HEK293 (cell line): ENCODE measurements at regions not wholly inside any gene's neighbourhood (a gene's known extent, or its start where the extent isn't known, plus 50 kb on each side); places are given as distances from the start of the nearest gene placed in this dataset.

Source experiments
- CTCF ChIA-PET: fragments of 350-600 bp; formaldehyde crosslinking; extraction: SDS; loops from one replicate; lab custom pipeline; 2021; ENCODE audit warnings: antibody characterized with exemption; lab: Yijun Ruan, JAX
- POLR2A ChIA-PET: fragments of 300-600 bp; formaldehyde crosslinking; extraction: SDS; loops from one replicate; lab custom pipeline; 2020; ENCODE audit warnings: antibody characterized with exemption, inconsistent platforms; lab: Yijun Ruan, JAX
- H3K27ac ChIP-seq: fragments of 200-500 bp; sonication (Bioruptor generic); 2 replicates; pipeline ENCODE4 v1.5.1; 2014; ENCODE audit warnings: low read depth, low read length, control low read depth, inconsistent platforms; ENCODE audit errors: extremely low read depth
- H3K36me3 ChIP-seq, 2 experiments: fragments of 200-500 bp in 1 of 2; sonication (Bioruptor generic) in 1 of 2; 1 replicate in 1 of 2; 2 replicates in 1 of 2; pipeline ENCODE4 v1.5.1; 2014 to 2017; ENCODE audit warnings: inconsistent platforms in 2 of 2, low read length in 2 of 2; ENCODE audit not compliant: control insufficient read depth in 2 of 2, insufficient read depth in 1 of 2
- H3K4me1 ChIP-seq: fragments of 200-500 bp; sonication (Bioruptor generic); 2 replicates; pipeline ENCODE4 v1.5.1; 2014; ENCODE audit warnings: mild to moderate bottlenecking, low read length, inconsistent platforms; ENCODE audit not compliant: control insufficient read depth, insufficient read depth
- H3K4me3 ChIP-seq: 2 replicates; pipeline ENCODE4 v1.5.1; 2011; ENCODE audit warnings: low read depth, mild to moderate bottlenecking, control low read depth, low read length, moderate library complexity
- H3K9me3 ChIP-seq: fragments of 200-500 bp; sonication (Bioruptor generic); 2 replicates; pipeline ENCODE4 v1.5.1; 2014; ENCODE audit warnings: low read depth, low read length, inconsistent platforms; ENCODE audit not compliant: control insufficient read depth, insufficient read depth
- BCL11A ChIP-seq: fragments of 450-650 bp; formaldehyde crosslinking; IDR thresholded peaks from 2 replicates; pipeline ENCODE4 v1.5.1; 2016; ENCODE audit warnings: low read depth, missing biosample characterization, missing genetic modification characterization
- GLI2 ChIP-seq: fragments of 450-650 bp; formaldehyde crosslinking; IDR thresholded peaks from 2 replicates; pipeline ENCODE4; 2017; ENCODE audit warnings: missing biosample characterization, missing genetic modification characterization, low read depth, borderline replicate concordance
- MEIS1 ChIP-seq: sonication (generic); formaldehyde crosslinking; IDR thresholded peaks from 2 replicates; pipeline ENCODE4 v1.8.1; 2022; ENCODE audit warnings: missing genetic modification reagents, mild to moderate bottlenecking, borderline replicate concordance
- OSR2 ChIP-seq: fragments of 450-650 bp; formaldehyde crosslinking; IDR thresholded peaks from 2 replicates; pipeline ENCODE4 v1.5.1; 2016; ENCODE audit warnings: missing biosample characterization, missing genetic modification characterization
- SCRT1 ChIP-seq: fragments of 450-650 bp; formaldehyde crosslinking; IDR thresholded peaks from 2 replicates; pipeline ENCODE4 v1.5.1; 2016; ENCODE audit warnings: missing biosample characterization, missing genetic modification characterization, borderline replicate concordance
- SP2 ChIP-seq: fragments of 450-650 bp; formaldehyde crosslinking; IDR thresholded peaks from 2 replicates; pipeline ENCODE4 v1.5.1; 2016; ENCODE audit warnings: missing biosample characterization, missing genetic modification characterization
- WT1 ChIP-seq: fragments of 450-650 bp; formaldehyde crosslinking; IDR thresholded peaks from 2 replicates; pipeline ENCODE4 v1.5.1; 2016; ENCODE audit warnings: missing biosample characterization, missing genetic modification characterization
- YY1 ChIP-seq: fragments of 450-650 bp; formaldehyde crosslinking; IDR thresholded peaks from 2 replicates; pipeline ENCODE4 v1.5.1; 2018; ENCODE audit warnings: missing biosample characterization, missing genetic modification characterization
- ZEB2 ChIP-seq: fragments of 450-650 bp; formaldehyde crosslinking; IDR thresholded peaks from 2 replicates; pipeline ENCODE4 v1.5.1; 2016; ENCODE audit warnings: missing biosample characterization, missing genetic modification characterization
- ZNF133 ChIP-seq: fragments of 450-650 bp; formaldehyde crosslinking; IDR thresholded peaks from 2 replicates; pipeline ENCODE4 v1.5.1; 2016; ENCODE audit warnings: missing biosample characterization, missing genetic modification characterization
- ZNF19 ChIP-seq: fragments of 450-650 bp; formaldehyde crosslinking; IDR thresholded peaks from 2 replicates; pipeline ENCODE4; 2016; ENCODE audit warnings: missing biosample characterization, missing genetic modification characterization, low read depth
- ZNF211 ChIP-seq: fragments of 450-650 bp; formaldehyde crosslinking; IDR thresholded peaks from 2 replicates; pipeline ENCODE4 v1.5.1; 2016; ENCODE audit warnings: low read depth, missing biosample characterization, missing genetic modification characterization
- ZNF214 ChIP-seq: fragments of 450-650 bp; formaldehyde crosslinking; IDR thresholded peaks from 2 replicates; pipeline ENCODE4 v1.5.1; 2017; ENCODE audit warnings: missing biosample characterization, mild to moderate bottlenecking, missing genetic modification characterization, borderline replicate concordance
- ZNF302 ChIP-seq: fragments of 450-650 bp; formaldehyde crosslinking; IDR thresholded peaks from 2 replicates; pipeline ENCODE4 v1.5.1; 2016; ENCODE audit warnings: missing biosample characterization, missing genetic modification characterization, low read depth
- ZNF324 ChIP-seq: fragments of 450-650 bp; formaldehyde crosslinking; IDR thresholded peaks from 2 replicates; pipeline ENCODE4 v1.5.1; 2016; ENCODE audit warnings: missing biosample characterization, missing genetic modification characterization
- ZNF362 ChIP-seq: fragments of 450-650 bp; formaldehyde crosslinking; IDR thresholded peaks from 2 replicates; pipeline ENCODE4 v1.5.1; 2016; ENCODE audit warnings: missing biosample characterization, missing genetic modification characterization
- ZNF394 ChIP-seq: fragments of 450-650 bp; formaldehyde crosslinking; IDR thresholded peaks from 2 replicates; pipeline ENCODE4 v1.5.1; 2016; ENCODE audit warnings: missing biosample characterization, missing genetic modification characterization, mild to moderate bottlenecking, moderate library complexity, borderline replicate concordance
- ZNF530 ChIP-seq: fragments of 450-650 bp; formaldehyde crosslinking; IDR thresholded peaks from 2 replicates; pipeline ENCODE4 v1.5.1; 2016; ENCODE audit warnings: low read depth, missing biosample characterization, missing genetic modification characterization
- ZNF571 ChIP-seq: fragments of 450-650 bp; formaldehyde crosslinking; IDR thresholded peaks from 2 replicates; pipeline ENCODE4 v1.5.0; 2017; ENCODE audit warnings: missing biosample characterization, missing genetic modification characterization
- ZNF658 ChIP-seq: fragments of 450-650 bp; formaldehyde crosslinking; IDR thresholded peaks from 2 replicates; pipeline ENCODE4; 2016; ENCODE audit warnings: missing biosample characterization, missing genetic modification characterization
- ZNF670 ChIP-seq: fragments of 450-650 bp; formaldehyde crosslinking; IDR thresholded peaks from 2 replicates; pipeline ENCODE4 v1.5.1; 2016; ENCODE audit warnings: missing biosample characterization, missing genetic modification characterization, low read depth
- ZNF843 ChIP-seq: fragments of 450-650 bp; formaldehyde crosslinking; IDR thresholded peaks from 2 replicates; pipeline ENCODE4 v1.5.1; 2016; ENCODE audit warnings: missing biosample characterization, missing genetic modification characterization
- ZSCAN18 ChIP-seq: fragments of 450-650 bp; formaldehyde crosslinking; IDR thresholded peaks from 2 replicates; pipeline ENCODE4 v1.5.1; 2016; ENCODE audit warnings: missing biosample characterization, missing genetic modification characterization
- ZSCAN30 ChIP-seq: fragments of 450-650 bp; IDR thresholded peaks from 2 replicates; pipeline ENCODE4 v1.5.1; 2018; ENCODE audit warnings: missing biosample characterization, mild to moderate bottlenecking, missing genetic modification characterization, moderate library complexity
- TF ChIP-seq, protein P1 (sequence below): fragments of 450-650 bp; formaldehyde crosslinking; IDR thresholded peaks from 2 replicates; pipeline ENCODE4 v1.5.1; 2016; ENCODE audit warnings: missing biosample characterization, missing genetic modification characterization
- TF ChIP-seq, protein P2 (sequence below): IDR thresholded peaks from 2 replicates; pipeline ENCODE4 v1.6.1; 2011; ENCODE audit warnings: mild to moderate bottlenecking, low read depth, low read length, borderline replicate concordance

GRCh38 chr7:155887174-155887525 lies 74.9 kb upstream of the SHH start (continued):
- TF ChIP-seq WT1 (tag by site-specific recombination) (no peak), ZNF362 (tag by site-specific recombination) (no peak), ZSCAN18 (no peak), ZNF324 (no peak), MEIS1 (CRISPR knock-in tag) (no peak)
- TF ChIP-seq, all 188 proteins: peak for 0

DNA sequence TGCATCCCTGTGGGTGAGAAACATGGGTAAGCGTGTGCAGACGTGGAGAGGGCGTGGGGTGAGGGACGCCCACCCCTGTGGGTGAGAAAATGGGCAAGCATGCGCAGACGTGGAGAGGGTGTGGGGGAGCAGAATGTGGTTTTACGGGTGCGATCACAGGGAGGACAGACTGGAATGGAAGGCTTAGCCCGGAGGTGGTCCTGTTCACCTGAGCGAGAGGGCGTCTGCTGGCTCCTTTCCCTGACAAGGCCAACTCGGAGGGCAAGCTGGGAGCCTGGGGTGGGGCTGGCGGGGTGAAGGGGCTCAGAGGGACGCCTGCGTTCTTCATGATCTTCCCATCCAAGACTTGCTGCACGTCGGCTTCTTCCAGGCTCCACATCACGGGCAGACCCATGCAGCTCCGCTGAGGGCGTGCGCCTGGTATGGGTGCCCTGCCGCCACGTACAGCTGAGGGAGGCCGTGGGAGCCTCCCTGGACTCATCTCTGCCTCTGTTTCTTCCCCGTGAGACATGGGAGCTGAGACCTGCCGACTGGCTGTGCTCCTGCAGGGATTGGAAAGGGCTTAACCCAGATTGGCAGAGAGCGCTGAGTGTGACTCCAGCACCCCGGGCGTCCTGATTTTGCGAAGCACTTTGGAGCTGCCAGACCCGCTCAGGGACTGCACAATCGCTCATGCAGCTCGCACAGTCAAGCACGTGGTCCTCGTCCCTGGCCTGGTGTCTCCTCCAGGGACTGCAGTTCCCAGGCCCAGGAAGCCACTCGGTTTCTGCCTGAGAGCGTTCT lies 74.3 kb upstream of the SHH start:
- Histone ChIP-seq H3K4me1 (no peaks in the 10 kb centered on the region), H3K27ac (no peak overlapping the region), H3K4me3 (no peak overlapping the region), H3K9me3 (no peaks in the 10 kb centered on the region), H3K36me3 (no peaks in the 10 kb centered on the region)
- POLR2A ChIA-PET, result no interaction called here
- TF ChIP-seq, protein P1, sequence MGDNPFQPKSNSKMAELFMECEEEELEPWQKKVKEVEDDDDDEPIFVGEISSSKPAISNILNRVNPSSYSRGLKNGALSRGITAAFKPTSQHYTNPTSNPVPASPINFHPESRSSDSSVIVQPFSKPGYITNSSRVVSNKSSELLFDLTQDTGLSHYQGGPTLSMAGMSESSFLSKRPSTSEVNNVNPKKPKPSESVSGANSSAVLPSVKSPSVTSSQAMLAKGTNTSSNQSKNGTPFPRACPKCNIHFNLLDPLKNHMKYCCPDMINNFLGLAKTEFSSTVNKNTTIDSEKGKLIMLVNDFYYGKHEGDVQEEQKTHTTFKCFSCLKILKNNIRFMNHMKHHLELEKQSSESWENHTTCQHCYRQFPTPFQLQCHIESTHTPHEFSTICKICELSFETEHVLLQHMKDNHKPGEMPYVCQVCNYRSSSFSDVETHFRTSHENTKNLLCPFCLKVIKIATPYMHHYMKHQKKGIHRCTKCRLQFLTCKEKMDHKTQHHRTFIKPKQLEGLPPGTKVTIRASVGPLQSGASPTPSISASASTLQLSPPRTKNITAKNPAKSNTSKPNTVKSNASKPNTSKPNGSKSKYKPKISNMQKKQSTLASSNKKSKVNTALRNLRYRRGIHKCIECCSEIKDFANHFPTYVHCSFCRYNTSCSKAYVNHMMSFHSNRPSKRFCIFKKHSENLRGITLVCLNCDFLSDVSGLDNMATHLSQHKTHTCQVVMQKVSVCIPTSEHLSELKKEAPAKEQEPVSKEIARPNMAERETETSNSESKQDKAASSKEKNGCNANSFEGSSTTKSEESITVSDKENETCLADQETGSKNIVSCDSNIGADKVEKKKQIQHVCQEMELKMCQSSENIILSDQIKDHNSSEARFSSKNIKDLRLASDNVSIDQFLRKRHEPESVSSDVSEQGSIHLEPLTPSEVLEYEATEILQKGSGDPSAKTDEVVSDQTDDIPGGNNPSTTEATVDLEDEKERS (tag by site-specific recombination), result no peak
- TF ChIP-seq ZNF670 (tag by site-specific recombination), result no peak
- no peak for TF ChIP-seq ZNF19 (tag by site-specific recombination)
- TF ChIP-seq, protein P2, sequence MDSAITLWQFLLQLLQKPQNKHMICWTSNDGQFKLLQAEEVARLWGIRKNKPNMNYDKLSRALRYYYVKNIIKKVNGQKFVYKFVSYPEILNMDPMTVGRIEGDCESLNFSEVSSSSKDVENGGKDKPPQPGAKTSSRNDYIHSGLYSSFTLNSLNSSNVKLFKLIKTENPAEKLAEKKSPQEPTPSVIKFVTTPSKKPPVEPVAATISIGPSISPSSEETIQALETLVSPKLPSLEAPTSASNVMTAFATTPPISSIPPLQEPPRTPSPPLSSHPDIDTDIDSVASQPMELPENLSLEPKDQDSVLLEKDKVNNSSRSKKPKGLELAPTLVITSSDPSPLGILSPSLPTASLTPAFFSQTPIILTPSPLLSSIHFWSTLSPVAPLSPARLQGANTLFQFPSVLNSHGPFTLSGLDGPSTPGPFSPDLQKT, result no peak
- no peak for TF ChIP-seq ZNF394
- CTCF ChIA-PET, result no interaction called here

GRCh38 chr7:155885167-155886155 lies 73.2 kb upstream of the SHH start:
- ChIA-PET POLR2A (no interaction called here), CTCF (interaction anchor here (0.7 kb wide), 1 partner anchor 23 kb away, joined by 3 read pairs; no protein-coding TSS in a partner anchor)
- no peaks in the 10 kb centered on the region for H3K36me3 ChIP-seq
- H3K4me3 ChIP-seq, result no peak overlapping the region
- H3K27ac ChIP-seq, result no peak overlapping the region
- no peaks in the 10 kb centered on the region for H3K4me1 ChIP-seq
- no peaks in the 10 kb centered on the region for H3K9me3 ChIP-seq
- TF ChIP-seq ZNF571, result no peak
- no peak for TF ChIP-seq SCRT1 (tag by site-specific recombination)
- TF ChIP-seq ZNF843 (tag by site-specific recombination), result no peak
- TF ChIP-seq ZNF211 (tag by site-specific recombination), result no peak
- TF ChIP-seq ZNF214, result no peak
- TF ChIP-seq OSR2 (tag by site-specific recombination), result no peak
- TF ChIP-seq ZNF133 (tag by site-specific recombination), result no peak
- no peak for TF ChIP-seq ZSCAN30 (tag by site-specific recombination)
- no peak for TF ChIP-seq BCL11A (tag by site-specific recombination)
- TF ChIP-seq GLI2 (tag by site-specific recombination), result no peak
- TF ChIP-seq ZNF302 (tag by site-specific recombination), result no peak
- TF ChIP-seq ZNF530 (tag by site-specific recombination), result no peak
- TF ChIP-seq ZNF658 (tag by site-specific recombination), result no peak
- no peak for TF ChIP-seq SP2
- no peak for TF ChIP-seq YY1
- no peak for TF ChIP-seq ZEB2 (tag by site-specific recombination)
